ENCODE measurements at regions not wholly inside any gene's neighbourhood (a gene's known extent, or its start where the extent isn't known, plus 50 kb on each side); places are given as distances from the start of the nearest gene placed in this dataset.

GRCh38 chr1:217953330-217953729, 322.2 kb downstream of the SPATA17 start:
- TF ChIP-seq CTCF (IDR thresholded peaks at IDR 0.05), result no peak

- no peak for TF ChIP-seq CTCF (IDR thresholded peaks at IDR 0.05)
Measured at GRCh38 chr1:217953922-217954321, 322.8 kb downstream of the SPATA17 start.

- TF ChIP-seq CTCF (IDR thresholded peaks at IDR 0.05), result no peak
Measured at GRCh38 chr1:217955723-217956122, 324.6 kb downstream of the SPATA17 start.

GRCh38 chr1:217965156-217965786, 319.8 kb upstream of the RRP15 start:
- no peak for TF ChIP-seq CTCF (IDR thresholded peaks at IDR 0.05)

GRCh38 chr1:217968085-217968484, 317.0 kb upstream of the RRP15 start:
- TF ChIP-seq CTCF (IDR thresholded peaks at IDR 0.05), result no peak

- no peak for TF ChIP-seq CTCF (IDR thresholded peaks at IDR 0.05)
Measured at GRCh38 chr1:217969428-217969827, 315.7 kb upstream of the RRP15 start.

- TF ChIP-seq CTCF (IDR thresholded peaks at IDR 0.05), result no peak
Measured at GRCh38 chr1:217977943-217978342, 307.1 kb upstream of the RRP15 start.

- TF ChIP-seq CTCF (IDR thresholded peaks at IDR 0.05), result no peak
Measured at GRCh38 chr1:217981430-217981829, 303.7 kb upstream of the RRP15 start.

All from LNCAP (cell line).